ENCODE measurements at regions not wholly inside any gene's neighbourhood (a gene's known extent, or its start where the extent isn't known, plus 50 kb on each side); places are given as distances from the start of the nearest gene placed in this dataset.

GRCh38 chr7:41116337-41116736, 586.6 kb downstream of the INHBA start:
- no peak overlapping the region for H3K4me3 ChIP-seq (ENCODE audit: low read length)
- no peaks in the 10 kb centered on the region for H3K9me3 ChIP-seq (ENCODE audit: control insufficient read depth, low read depth, low read length)
- H3K36me3 ChIP-seq (ENCODE audit: control insufficient read depth, low read depth, low read length), result no peaks in the 10 kb centered on the region
- no peaks in the 10 kb centered on the region for H3K27me3 ChIP-seq (ENCODE audit: control insufficient read depth, insufficient read depth, low read length)
- no peak overlapping the region for H3K9ac ChIP-seq (ENCODE audit: low read length)
- peaks cover 7% of the 10 kb centered on the region for H3K4me1 ChIP-seq (ENCODE audit: control insufficient read depth, low read depth, low read length)
- no peak overlapping the region for H3K27ac ChIP-seq (ENCODE audit: low read length)

DNA sequence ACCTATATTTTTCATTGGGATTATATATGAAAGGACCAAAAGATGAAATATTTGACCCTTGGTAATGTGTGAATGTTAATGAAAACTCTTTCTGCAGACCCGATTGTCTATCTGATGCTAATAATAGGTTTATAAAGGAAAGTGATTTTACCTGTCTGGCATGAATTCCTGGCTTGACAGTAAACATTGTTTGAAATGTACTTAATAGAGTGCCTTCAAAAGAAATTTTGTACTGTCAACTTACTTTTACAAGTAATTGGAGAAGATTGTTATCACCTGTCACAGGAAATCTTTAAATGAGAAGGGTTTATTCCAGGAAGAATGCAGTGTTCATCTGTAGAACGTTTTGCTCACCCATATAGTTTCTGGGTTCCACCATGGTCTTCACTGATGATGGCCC, 588.2 kb downstream of the INHBA start:
- H3K4me3 ChIP-seq (ENCODE audit: low read length), result no peak overlapping the region
- H3K4me1 ChIP-seq (ENCODE audit: control insufficient read depth, low read depth, low read length), result peaks cover 7% of the 10 kb centered on the region
- no peak overlapping the region for H3K9ac ChIP-seq (ENCODE audit: low read length)
- H3K9me3 ChIP-seq (ENCODE audit: control insufficient read depth, low read depth, low read length), result no peaks in the 10 kb centered on the region
- no peak overlapping the region for H3K27ac ChIP-seq (ENCODE audit: low read length)
- H3K27me3 ChIP-seq (ENCODE audit: control insufficient read depth, insufficient read depth, low read length), result no peaks in the 10 kb centered on the region
- H3K36me3 ChIP-seq (ENCODE audit: control insufficient read depth, low read depth, low read length), result no peaks in the 10 kb centered on the region

DNA sequence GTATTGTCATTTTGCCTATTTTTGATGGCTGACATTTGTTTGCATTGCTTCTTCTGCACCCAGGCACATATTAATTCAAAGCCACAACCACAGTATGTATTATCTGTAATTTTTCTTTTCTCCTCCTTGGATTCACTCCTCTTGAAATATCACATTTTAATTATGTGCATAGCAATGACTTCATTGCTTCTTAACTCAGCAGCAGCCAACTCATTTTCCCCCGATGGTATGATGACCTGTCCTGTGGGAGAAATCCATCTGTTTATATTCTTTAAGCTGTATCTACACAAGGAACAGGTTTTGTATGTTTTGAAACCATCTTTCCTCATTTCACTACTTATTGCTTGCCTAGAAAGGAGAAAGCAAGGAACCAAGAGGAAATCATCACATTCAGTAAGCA, 588.8 kb downstream of the INHBA start:
- Histone ChIP-seq H3K36me3 (ENCODE audit: control insufficient read depth, low read depth, low read length) (no peaks in the 10 kb centered on the region), H3K27ac (ENCODE audit: low read length) (no peak overlapping the region), H3K27me3 (ENCODE audit: control insufficient read depth, insufficient read depth, low read length) (no peaks in the 10 kb centered on the region), H3K9me3 (ENCODE audit: control insufficient read depth, low read depth, low read length) (no peaks in the 10 kb centered on the region), H3K9ac (ENCODE audit: low read length) (no peak overlapping the region), H3K4me3 (ENCODE audit: low read length) (no peak overlapping the region), H3K4me1 (ENCODE audit: control insufficient read depth, low read depth, low read length) (peaks cover 7% of the 10 kb centered on the region)

DNA sequence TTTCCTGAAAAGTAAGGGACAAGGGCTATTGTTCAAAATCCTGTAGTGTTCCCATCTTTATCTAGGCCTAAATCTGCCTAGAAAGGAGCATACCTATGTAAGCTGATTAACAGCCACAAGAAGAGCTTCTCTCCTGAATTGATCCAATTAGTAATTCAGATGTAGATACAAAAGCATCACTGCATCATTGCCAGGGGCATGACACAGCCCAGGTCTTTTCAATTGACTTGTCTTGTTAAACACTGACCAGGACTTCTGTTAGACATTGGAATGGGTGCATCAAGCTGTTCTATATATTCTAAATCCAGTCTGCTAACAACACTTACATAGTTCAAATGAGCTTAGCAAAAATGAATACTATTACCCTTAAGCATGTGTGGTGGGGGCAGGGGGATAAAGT, 589.2 kb downstream of the INHBA start:
- Histone ChIP-seq H3K9ac (ENCODE audit: low read length) (no peak overlapping the region), H3K27ac (ENCODE audit: low read length) (no peak overlapping the region), H3K36me3 (ENCODE audit: control insufficient read depth, low read depth, low read length) (no peaks in the 10 kb centered on the region), H3K9me3 (ENCODE audit: control insufficient read depth, low read depth, low read length) (no peaks in the 10 kb centered on the region), H3K4me3 (ENCODE audit: low read length) (no peak overlapping the region), H3K4me1 (ENCODE audit: control insufficient read depth, low read depth, low read length) (peaks cover 6% of the 10 kb centered on the region), H3K27me3 (ENCODE audit: control insufficient read depth, insufficient read depth, low read length) (no peaks in the 10 kb centered on the region)

DNA sequence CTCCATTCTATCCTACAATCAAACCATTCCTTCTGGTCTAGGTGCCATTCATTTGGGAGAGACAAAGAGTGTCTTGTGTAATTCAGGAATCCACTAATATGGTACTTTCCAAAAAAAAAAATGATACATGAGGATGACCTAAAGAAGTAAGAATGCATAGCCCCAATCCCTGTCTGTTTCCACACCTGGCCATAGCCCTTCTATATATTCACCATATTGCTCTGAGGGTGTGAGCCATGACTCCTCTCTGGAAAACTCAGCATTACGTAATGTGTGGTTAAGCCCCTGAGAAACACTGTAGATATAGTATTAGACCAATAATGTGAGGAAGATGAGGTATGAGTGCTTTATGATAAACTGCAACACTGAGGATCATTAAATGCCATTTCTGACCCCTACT, 592.7 kb downstream of the INHBA start:
- Histone ChIP-seq H3K4me1 (ENCODE audit: control insufficient read depth, low read depth, low read length) (no peaks in the 10 kb centered on the region), H3K9ac (ENCODE audit: low read length) (no peak overlapping the region), H3K36me3 (ENCODE audit: control insufficient read depth, low read depth, low read length) (no peaks in the 10 kb centered on the region), H3K9me3 (ENCODE audit: control insufficient read depth, low read depth, low read length) (no peaks in the 10 kb centered on the region), H3K27me3 (ENCODE audit: control insufficient read depth, insufficient read depth, low read length) (no peaks in the 10 kb centered on the region), H3K4me3 (ENCODE audit: low read length) (no peak overlapping the region), H3K27ac (ENCODE audit: low read length) (no peak overlapping the region)

GRCh38 chr7:41108821-41109220, 594.1 kb downstream of the INHBA start:
- H3K27ac ChIP-seq (ENCODE audit: low read length), result no peak overlapping the region
- no peaks in the 10 kb centered on the region for H3K27me3 ChIP-seq (ENCODE audit: control insufficient read depth, insufficient read depth, low read length)

GRCh38 chr7:41107938-41108448, 594.9 kb downstream of the INHBA start:
- Histone ChIP-seq H3K36me3 (ENCODE audit: control insufficient read depth, low read depth, low read length) (no peaks in the 10 kb centered on the region), H3K4me3 (ENCODE audit: low read length) (no peak overlapping the region), H3K4me1 (ENCODE audit: control insufficient read depth, low read depth, low read length) (no peaks in the 10 kb centered on the region), H3K27me3 (ENCODE audit: control insufficient read depth, insufficient read depth, low read length) (no peaks in the 10 kb centered on the region), H3K27ac (ENCODE audit: low read length) (no peak overlapping the region), H3K9ac (ENCODE audit: low read length) (no peak overlapping the region), H3K9me3 (ENCODE audit: control insufficient read depth, low read depth, low read length) (no peaks in the 10 kb centered on the region)

More at GRCh38 chr7:41108821-41109220, 594.1 kb downstream of the INHBA start:
- no peak overlapping the region for H3K4me3 ChIP-seq (ENCODE audit: low read length)
- H3K4me1 ChIP-seq (ENCODE audit: control insufficient read depth, low read depth, low read length), result no peaks in the 10 kb centered on the region
- H3K9ac ChIP-seq (ENCODE audit: low read length), result no peak overlapping the region
- no peaks in the 10 kb centered on the region for H3K9me3 ChIP-seq (ENCODE audit: control insufficient read depth, low read depth, low read length)
- no peaks in the 10 kb centered on the region for H3K36me3 ChIP-seq (ENCODE audit: control insufficient read depth, low read depth, low read length)

- H3K36me3 ChIP-seq (ENCODE audit: control insufficient read depth, low read depth, low read length), result no peaks in the 10 kb centered on the region
- no peak overlapping the region for H3K9ac ChIP-seq (ENCODE audit: low read length)
- H3K9me3 ChIP-seq (ENCODE audit: control insufficient read depth, low read depth, low read length), result no peaks in the 10 kb centered on the region
- H3K27me3 ChIP-seq (ENCODE audit: control insufficient read depth, insufficient read depth, low read length), result no peaks in the 10 kb centered on the region
- H3K4me1 ChIP-seq (ENCODE audit: control insufficient read depth, low read depth, low read length), result no peaks in the 10 kb centered on the region
- no peak overlapping the region for H3K4me3 ChIP-seq (ENCODE audit: low read length)
- H3K27ac ChIP-seq (ENCODE audit: low read length), result no peak overlapping the region
These were observed 595.5 kb downstream of the INHBA start for GRCh38 chr7:41107330-41107937.

DNA sequence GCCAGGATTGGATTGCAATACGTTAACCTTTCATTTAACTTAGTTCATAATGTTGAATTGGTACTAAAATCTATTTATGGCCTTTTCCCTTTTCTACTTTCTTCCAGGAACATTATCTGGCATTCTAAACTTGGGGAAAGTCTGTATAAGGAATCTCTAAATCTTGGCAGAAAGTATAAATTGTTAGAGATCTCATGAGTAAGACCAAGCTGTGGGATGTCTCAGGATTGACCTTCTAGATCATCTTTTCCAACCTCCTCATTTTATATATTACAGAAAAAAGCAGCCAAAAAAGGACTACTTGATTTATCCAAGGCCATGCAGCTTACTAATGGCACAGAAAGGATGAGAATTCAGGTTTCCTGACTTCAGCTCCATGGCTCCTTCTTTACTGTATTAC, 598.3 kb downstream of the INHBA start:
- H3K9me3 ChIP-seq (ENCODE audit: control insufficient read depth, low read depth, low read length), result no peaks in the 10 kb centered on the region
- H3K27me3 ChIP-seq (ENCODE audit: control insufficient read depth, insufficient read depth, low read length), result no peaks in the 10 kb centered on the region

DNA sequence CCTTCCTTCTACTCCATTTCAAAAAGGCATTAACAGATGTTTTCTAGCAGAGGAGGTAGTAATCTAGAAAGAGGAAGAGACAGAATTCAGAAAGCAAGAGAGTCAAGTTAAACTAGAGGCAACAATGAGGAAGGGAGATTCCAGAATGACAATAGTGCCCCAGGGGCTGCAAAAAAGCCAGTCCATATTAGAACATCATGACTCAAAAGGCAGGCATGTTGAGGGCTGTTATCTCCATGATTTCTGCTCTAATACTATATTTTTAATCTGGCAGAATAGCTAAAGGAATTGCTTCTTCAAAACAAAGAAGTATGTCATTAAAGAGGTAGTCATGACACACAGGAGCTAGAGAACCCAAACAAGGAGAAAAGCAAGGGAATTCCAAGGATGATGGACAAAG, 599.6 kb downstream of the INHBA start:
- H3K27ac ChIP-seq (ENCODE audit: low read length), result no peak overlapping the region

More for the DNA sequence above, 598.3 kb downstream of the INHBA start:
- no peaks in the 10 kb centered on the region for H3K4me1 ChIP-seq (ENCODE audit: control insufficient read depth, low read depth, low read length)
- H3K9ac ChIP-seq (ENCODE audit: low read length), result no peak overlapping the region
- no peaks in the 10 kb centered on the region for H3K36me3 ChIP-seq (ENCODE audit: control insufficient read depth, low read depth, low read length)
- H3K4me3 ChIP-seq (ENCODE audit: low read length), result no peak overlapping the region
- H3K27ac ChIP-seq (ENCODE audit: low read length), result no peak overlapping the region

GRCh38 chr7:41098846-41099245, 604.0 kb downstream of the INHBA start:
- no peak overlapping the region for H3K9ac ChIP-seq (ENCODE audit: low read length)
- no peak overlapping the region for H3K27ac ChIP-seq (ENCODE audit: low read length)
- H3K9me3 ChIP-seq (ENCODE audit: control insufficient read depth, low read depth, low read length), result no peaks in the 10 kb centered on the region
- H3K4me3 ChIP-seq (ENCODE audit: low read length), result no peak overlapping the region
- no peaks in the 10 kb centered on the region for H3K27me3 ChIP-seq (ENCODE audit: control insufficient read depth, insufficient read depth, low read length)
- H3K4me1 ChIP-seq (ENCODE audit: control insufficient read depth, low read depth, low read length), result no peaks in the 10 kb centered on the region
- H3K36me3 ChIP-seq (ENCODE audit: control insufficient read depth, low read depth, low read length), result no peaks in the 10 kb centered on the region

More for the DNA sequence above, 599.6 kb downstream of the INHBA start:
- no peaks in the 10 kb centered on the region for H3K36me3 ChIP-seq (ENCODE audit: control insufficient read depth, low read depth, low read length)
- no peaks in the 10 kb centered on the region for H3K27me3 ChIP-seq (ENCODE audit: control insufficient read depth, insufficient read depth, low read length)
- H3K4me1 ChIP-seq (ENCODE audit: control insufficient read depth, low read depth, low read length), result no peaks in the 10 kb centered on the region
- no peak overlapping the region for H3K9ac ChIP-seq (ENCODE audit: low read length)
- H3K9me3 ChIP-seq (ENCODE audit: control insufficient read depth, low read depth, low read length), result no peaks in the 10 kb centered on the region
- no peak overlapping the region for H3K4me3 ChIP-seq (ENCODE audit: low read length)

DNA sequence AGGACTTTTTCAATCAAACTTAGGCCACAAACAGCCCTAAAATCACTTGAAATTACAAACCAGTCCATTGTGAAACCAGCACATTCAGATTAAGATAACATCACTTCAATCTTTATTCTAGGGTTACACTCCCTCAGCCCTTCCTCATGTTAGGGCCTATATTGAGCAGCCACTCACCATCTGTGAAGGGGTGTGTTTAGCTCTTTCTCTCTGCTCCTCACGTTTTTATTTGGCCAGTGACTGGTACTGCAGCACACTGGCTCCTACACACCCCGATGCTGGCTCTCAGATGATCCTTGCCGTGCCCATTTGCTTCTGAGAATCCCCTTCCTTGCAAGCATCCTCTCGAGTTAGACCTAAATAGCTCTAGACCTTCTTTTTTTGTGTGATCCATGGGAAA, 604.5 kb downstream of the INHBA start:
- Histone ChIP-seq H3K36me3 (ENCODE audit: control insufficient read depth, low read depth, low read length) (no peaks in the 10 kb centered on the region), H3K4me1 (ENCODE audit: control insufficient read depth, low read depth, low read length) (no peaks in the 10 kb centered on the region), H3K27me3 (ENCODE audit: control insufficient read depth, insufficient read depth, low read length) (no peaks in the 10 kb centered on the region), H3K9ac (ENCODE audit: low read length) (no peak overlapping the region), H3K27ac (ENCODE audit: low read length) (no peak overlapping the region), H3K9me3 (ENCODE audit: control insufficient read depth, low read depth, low read length) (no peaks in the 10 kb centered on the region), H3K4me3 (ENCODE audit: low read length) (no peak overlapping the region)
